GM18861 (cell line): ENCODE measurements at regions not wholly inside any gene's neighbourhood (a gene's known extent, or its start where the extent isn't known, plus 50 kb on each side); places are given as distances from the start of the nearest gene placed in this dataset.
"Not testable (repeated sequence)": the region's sequence is repeated elsewhere in the genome, so short reads cannot be mapped to it uniquely, and the experiment has no call there.

Experiments used
- ATAC-seq: cut with Tn5 transposase; IDR thresholded peaks from one replicate; pipeline ENCODE4 v1.9.1; 2021; ENCODE audit not compliant: unreplicated experiment

DNA sequence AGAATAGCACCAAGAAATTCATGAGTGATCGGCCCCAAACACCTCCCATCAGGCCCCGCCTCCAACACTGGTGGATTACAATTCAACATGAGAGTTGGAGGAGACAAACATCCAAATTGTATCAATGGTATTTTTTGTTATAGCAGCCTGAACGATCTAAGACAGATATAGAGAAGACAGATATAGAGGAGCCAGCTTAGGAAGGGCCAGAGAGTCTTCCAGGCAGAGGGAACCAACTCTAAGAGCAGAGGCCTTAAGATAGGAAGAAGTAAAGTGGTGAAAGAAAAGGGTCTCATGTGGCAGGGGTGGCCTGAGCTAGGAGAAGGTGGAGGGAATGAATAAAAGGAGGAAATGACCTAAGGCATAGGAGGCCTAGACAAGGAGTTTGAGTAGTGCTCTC is 158.8 kb upstream of the TBL1XR1 start:
- no peak for ATAC-seq

- no peak for ATAC-seq
Observed at GRCh38 chr3:177356952-177357351, 159.7 kb upstream of the TBL1XR1 start.

DNA sequence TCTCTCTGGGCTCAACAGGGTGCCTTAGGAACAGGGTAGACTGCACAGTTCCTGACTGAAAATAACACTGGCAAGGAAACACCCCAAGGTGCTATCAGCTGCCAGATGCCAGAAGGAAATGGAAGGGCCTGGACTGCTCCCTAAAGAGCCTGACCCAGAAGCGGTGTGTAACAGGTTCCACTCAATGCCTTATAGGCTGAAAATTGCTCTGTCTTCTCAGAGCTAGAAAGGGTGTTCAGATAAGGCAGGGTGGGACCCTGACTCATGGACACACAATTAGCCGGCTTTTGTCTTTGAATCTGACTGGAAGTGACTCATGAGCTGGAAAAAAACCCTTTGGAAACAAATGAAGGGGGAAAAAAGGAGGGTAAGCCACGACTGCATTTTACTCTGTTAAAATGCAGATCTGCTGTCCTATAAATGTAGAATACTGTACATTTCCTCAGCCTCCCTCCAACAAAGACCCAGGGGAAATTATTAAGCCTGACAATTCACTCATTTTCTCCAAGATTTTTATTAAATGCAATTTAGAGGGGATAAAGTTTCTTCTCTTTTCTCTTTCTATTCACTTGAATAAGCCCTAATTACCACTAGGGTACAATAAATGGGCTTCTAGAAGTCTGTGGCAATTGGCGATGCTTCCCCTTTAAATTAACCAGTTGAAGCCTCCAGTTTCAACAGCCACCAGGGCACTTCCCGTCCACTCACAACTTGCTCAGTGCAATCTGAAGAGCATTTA is 160.2 kb upstream of the TBL1XR1 start:
- ATAC-seq = no peak

DNA sequence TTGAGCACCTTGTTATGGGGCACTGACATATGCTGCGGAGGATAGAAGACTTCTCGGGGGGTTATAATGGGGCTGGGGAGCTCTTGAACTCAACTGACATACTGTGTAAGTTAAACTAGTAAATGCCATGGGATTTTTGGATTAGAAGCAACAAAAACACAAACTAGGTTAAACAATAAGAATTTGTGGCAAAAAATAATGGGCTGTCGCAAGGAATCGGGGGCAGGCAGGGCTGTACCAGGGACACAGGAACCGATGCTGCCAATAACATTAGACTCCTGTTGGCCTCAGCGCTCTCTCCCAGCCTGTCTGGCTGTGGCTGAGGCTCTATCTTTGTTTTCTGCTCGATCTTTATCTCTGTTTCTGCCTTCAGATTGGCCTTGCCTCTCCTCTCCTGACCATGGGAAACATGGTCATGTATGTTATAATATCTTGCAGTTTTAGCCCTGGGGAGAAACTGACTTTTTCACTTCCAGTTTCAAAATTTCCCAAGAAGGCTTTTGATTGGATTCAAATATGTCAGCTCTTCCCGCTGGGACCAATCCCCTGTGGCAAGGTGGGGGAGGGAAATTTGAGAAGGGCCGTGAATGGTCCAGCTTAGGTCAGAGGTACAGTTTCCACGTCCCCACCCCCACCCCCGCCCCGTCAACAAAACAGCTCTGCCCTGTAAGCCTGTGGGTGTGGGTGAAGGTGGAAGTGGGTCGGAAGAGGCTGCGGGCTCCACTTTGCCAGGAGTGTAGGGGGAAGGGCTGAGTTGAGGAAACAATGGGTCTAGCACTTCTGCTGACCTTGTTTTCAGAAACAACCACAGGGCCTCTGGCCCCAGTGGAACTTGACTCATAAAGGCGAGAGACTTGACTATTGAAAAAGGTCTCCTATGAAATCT is 161.1 kb upstream of the TBL1XR1 start:
- peak; percentile 44 for ATAC-seq

- no peak for ATAC-seq
Observed at GRCh38 chr3:177358977-177359592, 161.8 kb upstream of the TBL1XR1 start.

DNA sequence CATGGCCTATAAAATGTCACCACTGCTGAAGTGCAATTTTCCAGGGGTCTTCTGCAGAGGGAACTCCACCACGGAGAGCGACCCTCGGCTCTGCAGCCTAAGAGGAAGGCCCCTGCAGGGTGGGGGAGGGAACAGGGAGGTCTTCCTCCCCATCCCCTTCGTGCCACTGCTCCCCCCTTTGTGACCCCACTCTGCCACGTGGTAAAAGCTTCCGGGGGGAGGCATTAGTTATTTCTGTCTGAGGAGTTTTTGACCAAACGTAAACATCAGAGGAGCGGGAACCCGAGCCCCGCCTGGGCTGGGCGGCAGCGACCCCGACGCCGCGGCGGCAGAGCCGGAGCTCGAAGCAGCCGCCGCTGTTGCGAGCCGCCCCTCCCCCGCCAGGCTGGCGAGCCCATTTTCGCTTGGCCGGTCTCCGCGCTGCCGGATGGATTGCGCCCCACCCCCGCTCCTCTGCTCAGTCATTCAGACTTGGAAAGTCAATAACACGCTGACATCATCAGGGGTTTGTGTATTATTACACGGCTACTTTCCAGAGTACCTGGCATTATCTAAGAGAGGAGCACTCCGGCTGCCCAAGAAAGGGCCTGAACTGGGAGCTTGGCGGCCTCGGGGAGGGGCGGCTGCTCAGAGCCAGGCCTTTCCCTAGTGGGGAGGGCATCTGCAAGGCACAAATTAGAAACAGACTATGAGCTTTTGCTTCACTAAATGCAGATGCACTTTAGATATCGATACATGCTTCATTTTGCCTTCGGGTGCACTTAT is 162.5 kb upstream of the TBL1XR1 start:
- peak; percentile 62 for ATAC-seq

DNA sequence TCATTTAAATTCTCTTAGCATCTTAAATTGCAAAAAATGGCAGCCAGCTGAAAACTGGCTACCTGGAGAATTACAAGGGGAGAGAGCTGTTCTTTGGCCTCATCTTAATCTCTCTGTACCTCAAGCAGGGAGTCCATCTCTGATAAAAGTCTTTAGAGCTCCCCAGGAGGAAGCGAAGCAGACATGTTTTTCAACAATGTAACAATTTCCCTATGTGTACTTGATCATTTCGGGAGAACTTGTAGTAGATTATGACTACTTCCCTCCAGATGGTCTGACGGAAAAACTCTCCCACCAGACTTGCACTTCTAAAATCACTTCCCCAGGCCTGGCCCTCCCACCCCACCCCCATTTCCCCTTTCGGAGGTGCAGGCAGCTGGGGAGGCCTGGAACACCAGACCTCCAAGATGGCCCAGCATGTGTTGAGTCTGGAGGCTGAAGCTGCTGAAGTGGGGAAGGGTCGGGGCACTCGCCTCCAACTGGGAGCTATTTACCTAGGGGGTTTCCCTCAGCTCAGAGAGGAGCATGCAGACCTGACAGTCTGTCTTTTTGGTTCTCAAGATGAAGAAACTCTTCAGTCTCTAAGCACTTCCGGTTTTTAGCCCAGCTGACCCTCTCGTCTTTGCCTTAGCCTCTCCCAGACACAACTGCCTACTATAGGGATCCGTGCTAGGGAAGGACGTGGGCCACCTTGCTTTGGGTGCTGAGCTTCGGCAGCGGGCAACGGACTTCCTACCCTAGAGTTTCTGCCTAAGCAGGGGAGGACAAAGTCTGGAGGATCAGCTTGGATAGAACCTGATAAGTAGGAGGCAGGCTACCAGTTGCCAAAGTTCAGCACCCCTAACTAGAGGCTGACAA is 164.0 kb upstream of the TBL1XR1 start:
- no peak for ATAC-seq

- no peak for ATAC-seq
Observed at GRCh38 chr3:177362626-177363025, 165.3 kb upstream of the TBL1XR1 start.

GRCh38 chr3:177364236-177364635 is 167.0 kb upstream of the TBL1XR1 start:
- ATAC-seq = no peak

DNA sequence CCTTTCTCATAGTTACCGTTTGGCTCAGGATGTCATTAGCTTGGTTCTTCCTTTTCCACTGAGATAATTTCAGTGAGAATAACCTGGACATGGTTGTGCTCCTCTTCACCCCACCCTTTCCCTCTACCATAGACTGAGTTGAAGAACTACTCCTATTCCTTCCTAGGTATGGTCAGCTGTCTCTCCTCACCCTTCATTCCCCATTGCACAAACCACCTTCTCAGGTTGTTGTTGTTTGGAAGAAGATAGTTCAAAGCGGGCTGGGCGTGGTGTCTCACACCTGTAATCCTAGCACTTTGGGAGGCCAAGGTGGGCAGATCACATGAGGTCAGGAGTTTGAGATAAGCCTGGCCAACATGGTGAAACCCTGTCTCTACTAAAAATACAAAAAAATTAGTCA is 168.0 kb upstream of the TBL1XR1 start:
- ATAC-seq = not testable (repeated sequence)

DNA sequence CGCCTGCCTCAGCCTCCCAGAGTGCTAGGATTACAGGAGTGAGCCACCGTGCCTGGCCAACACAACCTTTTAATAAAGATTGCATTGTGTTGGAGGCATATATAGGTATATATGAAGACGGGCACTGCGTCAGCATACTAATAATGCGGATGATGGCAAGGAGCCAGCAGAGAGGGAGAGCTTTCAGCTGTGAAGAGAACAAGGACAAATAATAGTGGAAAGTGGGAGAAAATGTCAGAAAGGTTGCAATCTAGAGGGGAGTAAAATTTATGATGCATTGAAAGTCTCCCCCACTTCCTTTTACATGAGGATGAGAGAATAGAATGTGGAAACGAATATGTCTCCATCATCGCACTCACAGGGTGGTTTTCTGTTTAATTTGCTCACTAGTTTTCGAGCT is 170.5 kb upstream of the TBL1XR1 start:
- no peak for ATAC-seq

DNA sequence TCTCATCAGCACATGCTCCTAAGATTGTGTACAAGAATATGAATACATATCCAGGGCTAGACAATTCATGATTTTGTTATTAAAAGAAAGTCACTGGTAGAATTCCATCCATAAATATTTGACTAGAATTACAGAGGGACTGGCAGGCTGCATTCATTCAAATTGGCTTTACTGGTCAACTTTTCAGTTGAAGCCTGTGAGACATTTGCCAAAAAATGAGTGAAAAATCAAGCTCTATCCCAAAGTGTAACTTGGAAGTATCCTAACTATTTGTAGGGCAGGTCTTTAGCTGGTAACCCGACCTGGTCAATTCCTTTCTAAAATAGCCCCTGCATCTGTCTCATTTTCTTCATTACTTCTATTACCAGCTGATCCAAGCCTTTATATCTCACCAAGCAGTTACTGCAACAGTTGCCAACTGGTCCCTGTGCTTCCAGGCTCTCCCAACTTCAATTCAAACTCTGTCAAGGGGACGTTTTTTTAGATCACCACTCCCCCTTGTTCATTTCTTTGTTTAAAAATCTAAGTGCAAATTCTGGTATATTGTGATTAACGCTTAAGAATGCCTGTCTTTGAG is 173.1 kb upstream of the TBL1XR1 start:
- no peak for ATAC-seq

GRCh38 chr3:177371146-177371545 is 173.9 kb upstream of the TBL1XR1 start:
- ATAC-seq = no peak

DNA sequence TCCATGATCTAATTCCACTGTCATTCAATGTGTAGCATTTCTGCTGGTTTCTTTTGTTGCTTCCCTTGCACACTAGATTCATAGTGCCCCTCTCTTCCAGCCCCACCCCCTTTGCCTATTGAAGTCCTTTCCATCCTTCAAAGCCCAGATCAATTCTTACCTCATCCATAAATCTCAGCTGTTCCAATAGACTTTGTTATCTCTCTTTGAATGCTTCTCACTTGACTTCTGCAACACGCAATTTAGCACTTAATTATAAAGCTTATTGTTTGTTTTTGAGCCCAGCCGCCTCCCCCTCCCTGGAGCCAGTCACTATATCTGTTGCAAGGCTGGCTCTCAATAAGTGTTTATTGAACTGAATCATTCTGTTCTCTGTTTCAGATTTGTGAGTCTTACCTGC is 174.6 kb upstream of the TBL1XR1 start:
- no peak for ATAC-seq

DNA sequence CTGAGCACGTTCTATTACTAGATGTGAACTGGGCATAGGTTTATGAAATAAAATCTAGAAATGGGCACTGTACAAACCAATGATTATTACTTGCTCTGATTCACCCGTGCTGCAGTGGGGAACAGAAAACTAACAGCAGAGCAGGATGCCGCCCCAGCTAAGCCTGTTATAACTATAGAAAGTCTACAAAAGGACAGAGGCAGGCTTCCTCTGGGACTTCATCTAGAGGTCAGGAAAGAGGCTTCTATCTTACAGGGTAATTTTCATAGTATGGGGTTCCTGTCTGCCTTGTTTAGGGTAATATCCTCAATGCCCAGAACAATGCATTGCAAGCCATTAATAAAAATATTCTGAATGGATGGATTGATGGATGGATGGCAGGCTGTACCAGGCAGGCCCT is 177.0 kb upstream of the TBL1XR1 start:
- ATAC-seq = peak; percentile 40

DNA sequence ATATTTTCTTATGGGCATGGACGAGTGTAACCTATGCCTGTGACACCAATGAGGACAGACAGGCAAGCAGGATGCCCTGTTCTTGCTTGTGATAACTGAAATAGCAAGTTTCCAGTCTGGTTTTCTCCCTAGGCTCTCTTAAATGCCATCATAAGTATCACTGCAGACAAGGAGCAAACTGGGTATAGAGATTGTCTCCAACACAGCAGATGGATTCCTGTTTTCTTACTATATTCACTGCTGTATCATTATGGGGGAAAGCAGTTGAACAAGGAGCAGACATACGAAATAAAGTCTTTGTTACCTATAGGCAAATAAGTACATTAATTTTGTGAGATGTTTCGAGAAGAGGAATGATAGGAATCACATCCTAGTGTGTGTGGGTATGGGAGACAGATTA is 178.0 kb upstream of the TBL1XR1 start:
- no peak for ATAC-seq

GRCh38 chr3:177377166-177377565 is 179.9 kb upstream of the TBL1XR1 start:
- ATAC-seq = no peak

DNA sequence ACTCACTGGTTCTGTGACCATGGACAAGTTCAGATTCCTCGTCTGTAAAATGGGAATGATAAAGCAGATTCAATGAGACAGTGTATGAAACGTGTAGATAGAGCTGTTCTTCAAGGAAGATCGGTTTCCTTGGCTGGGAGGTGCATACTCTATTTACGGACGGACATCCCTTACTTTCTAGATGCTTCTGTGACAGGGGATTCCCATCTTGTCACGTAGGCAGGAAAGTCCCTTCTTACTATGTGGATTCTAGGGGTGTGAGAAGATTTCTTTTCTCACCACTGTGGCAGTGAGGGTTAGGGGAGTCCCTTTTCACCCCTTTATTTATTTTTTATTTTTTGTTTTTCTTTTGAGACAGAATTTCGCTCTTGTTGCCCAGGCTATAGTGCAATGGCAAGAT is 180.9 kb upstream of the TBL1XR1 start:
- peak; percentile 53 for ATAC-seq

GRCh38 chr3:177379045-177379444 is 181.8 kb upstream of the TBL1XR1 start:
- ATAC-seq = no peak

GRCh38 chr3:177381070-177381469 is 183.8 kb upstream of the TBL1XR1 start:
- no peak for ATAC-seq
